SKM-1 treated with dmso at 0.1 percent for 144 hours (cell line): ENCODE measurements at regions not wholly inside any gene's neighbourhood (a gene's known extent, or its start where the extent isn't known, plus 50 kb on each side); places are given as distances from the start of the nearest gene placed in this dataset.
A peak's percentile ranks its signal among the peaks of the same experiment; 100 is the strongest.
"Not testable (repeated sequence)": the region's sequence is repeated elsewhere in the genome, so short reads cannot be mapped to it uniquely, and the experiment has no call there.

Experiments
- DNase-seq: peaks from one replicate; lab custom pipeline; 2025; ENCODE audit not compliant: unreplicated experiment; lab: John Stamatoyannopoulos, UW

DNA sequence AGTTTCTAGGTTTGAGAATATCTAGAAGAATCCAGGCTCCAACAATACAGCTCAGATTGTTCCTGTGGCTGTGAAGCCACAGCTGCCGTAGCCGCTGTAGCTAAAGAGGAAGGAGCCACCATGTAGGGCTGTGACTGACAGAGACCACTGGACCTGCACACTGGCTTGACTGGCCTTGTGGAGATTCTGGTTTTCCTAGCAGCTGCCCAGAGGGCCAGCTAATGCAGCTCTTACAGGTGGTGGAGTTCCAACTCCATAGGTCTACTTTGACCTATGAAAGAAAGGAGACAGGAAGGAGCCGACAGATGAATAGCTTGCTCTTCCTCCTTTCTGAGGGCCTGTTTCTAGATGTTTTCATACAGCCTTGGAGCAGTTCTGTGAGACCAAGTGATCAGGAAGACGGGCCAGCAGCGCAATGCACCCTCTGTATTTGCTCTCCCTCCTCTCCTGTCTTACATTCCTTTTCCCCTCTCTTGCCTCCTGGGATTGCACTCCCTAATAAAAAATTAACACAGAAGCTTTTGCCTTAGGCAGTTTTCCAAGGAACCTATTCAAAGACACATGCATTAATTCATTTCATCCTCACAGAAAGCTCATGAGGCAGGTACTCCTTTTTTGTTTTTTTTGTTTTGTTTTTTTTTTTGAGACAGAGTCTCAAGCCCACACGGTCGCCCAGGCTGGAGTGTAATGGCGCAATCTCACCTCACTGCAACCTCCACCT lies 51.8 kb upstream of the MYB start:
- DNase-seq = no peak

DNA sequence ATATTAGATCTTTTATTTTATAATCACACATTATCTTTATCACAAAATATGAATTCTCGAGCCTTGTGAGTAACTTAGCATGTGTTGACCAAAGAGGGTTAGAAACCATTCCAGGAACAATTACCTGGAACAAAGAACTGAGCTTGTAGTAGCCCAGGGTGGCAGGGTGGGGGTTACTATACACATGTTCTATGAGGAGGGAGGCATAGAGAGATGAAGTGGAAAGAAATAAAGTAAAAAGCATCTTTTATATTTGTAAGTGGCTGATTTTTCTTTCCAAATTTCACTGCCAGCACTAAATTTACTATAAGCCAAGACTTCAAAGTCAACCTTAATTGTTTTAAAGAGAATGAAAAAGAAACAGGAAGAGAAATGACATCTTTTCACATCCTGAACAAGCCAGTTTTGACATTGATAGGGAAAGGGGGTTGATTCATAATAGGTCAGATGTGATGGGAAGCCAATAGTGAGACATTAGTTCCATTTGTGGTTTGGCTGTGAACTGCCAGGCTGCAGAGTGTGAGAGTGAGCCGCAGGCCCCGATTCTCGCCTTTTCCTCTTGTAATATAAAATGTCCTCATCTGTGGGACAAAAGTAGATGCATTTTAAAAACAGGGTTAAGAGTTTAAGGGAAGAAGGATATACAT lies 52.7 kb upstream of the MYB start:
- DNase-seq = no peak

DNA sequence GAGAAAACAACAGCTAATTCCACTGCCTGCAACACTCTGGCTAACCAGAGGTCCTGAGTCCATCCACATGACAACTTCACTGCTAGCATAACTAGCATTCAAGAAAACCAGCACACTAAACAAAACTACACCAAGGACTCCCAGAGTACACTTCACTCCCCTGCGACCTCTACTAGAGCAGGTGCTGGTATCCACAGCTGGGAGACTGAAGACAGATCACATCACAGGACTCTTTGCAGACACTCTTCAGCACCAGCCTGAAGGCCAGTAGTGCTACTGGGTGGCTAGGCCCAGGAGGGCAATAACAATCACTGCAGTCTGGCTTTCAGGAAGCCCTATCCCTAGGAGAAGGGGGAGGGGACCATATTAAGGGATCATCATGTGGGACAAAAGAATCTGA lies 54.4 kb upstream of the MYB start:
- DNase-seq = no peak

DNA sequence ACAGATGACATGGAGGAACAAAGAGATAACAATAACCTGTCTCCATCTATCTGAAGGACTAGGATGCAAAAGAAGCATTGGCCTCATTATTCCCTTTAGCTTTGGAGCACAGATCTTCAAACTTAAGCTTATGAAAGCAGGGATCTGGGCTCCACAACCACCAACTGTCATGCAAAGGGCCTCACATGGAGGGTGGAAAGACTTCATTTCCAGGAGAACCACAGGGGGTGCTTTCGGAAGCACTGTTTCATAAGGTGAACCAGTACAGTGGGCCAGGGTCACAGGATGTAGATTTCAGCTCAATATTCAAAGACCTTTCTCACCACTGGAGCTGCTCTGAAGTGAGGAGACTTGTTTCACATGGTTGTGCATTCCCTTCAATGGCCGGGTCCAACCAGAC lies 55.1 kb upstream of the MYB start:
- no peak for DNase-seq

DNA sequence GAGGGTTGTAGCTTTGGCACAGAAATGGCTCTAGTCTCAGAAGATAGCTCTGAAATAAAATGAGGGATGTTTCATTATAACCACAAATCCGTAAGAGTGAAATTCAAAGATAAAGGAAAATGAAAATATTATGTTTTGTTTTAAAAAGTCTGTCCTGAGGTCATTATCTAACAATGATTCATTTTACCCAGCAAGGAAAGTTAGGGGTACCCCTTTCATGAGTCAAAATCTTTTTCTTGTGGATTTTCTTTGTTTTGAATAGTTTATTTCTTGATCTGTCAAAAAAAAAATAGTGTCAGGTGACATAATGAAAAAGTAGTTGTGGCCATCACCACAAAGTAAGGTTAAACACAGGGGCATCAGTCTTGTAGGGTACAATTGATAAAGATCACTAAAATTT lies 59.7 kb upstream of the MYB start:
- DNase-seq = no peak

DNA sequence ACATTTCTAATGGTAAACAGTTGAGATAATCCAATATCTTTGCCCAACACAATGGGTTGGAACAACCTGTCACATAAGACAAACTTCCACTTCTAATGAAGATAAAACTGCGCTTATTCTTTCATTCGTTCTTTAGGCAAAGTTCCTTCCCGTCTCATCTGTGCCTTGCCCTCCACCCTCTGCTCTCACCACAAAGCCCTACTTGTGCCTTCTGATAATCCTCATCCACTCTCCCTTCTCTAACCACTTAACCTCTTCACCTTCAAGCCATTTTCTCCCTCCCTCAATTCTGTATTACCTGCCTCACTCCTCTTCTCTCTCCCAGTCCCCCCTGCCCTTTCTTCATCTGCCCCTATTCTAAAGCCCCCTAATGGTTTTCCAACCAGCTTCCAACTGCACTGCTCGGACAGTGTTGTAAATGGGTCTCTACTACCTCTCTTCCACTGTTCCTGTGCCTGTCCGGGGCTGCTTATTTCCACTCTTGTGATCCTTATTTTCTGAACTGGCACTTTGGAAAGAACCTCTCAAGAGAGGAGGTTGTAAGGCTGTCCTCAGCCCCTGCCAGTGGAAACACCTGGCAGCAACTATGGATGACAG lies 62.9 kb upstream of the MYB start:
- DNase-seq = no peak

DNA sequence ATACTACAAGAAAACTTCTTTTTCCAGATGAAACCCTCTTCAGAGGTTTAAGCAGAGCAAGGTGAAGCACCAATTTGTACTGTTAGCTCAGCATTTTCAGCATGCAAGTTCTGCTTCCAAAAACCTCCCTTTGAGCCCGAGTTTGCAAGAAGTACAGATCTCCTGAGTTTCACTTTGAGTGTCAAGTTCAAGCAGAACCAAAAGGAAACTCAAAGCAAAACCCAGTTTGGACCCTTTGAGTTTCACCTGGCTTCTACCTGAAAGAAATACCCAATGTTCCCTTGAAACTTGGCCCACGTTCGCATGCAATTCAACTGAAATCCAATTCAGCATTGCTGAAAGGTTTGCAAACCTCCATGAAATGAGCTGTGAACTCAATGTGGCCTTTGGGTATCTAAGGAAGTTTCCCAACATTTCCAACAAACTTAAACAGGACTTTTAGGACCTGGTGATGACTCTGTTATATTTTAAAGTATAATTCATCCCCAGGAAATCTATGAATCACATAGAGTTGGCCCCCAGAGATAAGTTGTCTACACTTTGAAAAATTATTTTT lies 62.9 kb upstream of the HBS1L start:
- no peak for DNase-seq

DNA sequence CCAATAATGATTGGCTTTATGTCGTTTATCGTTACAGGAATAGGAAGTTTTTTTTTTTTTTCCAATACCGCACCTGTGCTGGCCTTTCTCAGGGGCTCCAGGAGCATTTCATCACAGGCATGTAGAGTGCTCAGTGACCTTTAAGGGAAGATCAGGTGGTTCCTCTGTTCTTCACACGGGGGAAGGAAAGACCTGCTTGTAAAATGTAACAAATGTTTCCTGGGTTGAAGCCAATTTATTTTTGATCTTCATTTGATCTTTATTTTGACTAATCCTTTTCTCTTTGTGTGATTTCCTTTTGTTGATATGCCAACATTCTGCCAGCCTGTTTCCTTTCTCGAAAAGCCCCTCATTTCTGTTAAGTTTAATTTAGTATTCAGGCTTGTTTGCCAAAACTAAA lies 61.9 kb upstream of the HBS1L start:
- DNase-seq = no peak

DNA sequence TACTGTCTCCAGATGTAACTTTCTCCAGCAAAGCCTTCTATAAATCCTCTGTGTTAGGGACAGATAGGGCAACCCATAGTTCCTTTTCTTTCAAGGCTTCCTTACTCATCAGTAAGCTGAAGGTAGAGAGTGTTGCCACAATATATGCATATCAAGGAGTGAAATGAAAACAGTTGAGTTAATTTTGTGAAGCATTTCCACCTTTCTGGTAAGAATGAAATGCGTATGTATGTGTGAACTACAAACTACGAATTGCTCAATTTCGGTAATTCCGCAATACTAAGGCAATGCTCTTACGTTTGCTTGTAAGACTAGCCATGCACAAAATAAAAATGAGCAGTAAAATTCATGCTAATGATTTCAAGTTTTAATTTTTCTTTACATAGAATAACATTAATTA lies 61.2 kb upstream of the HBS1L start:
- peak; percentile 50 for DNase-seq

DNA sequence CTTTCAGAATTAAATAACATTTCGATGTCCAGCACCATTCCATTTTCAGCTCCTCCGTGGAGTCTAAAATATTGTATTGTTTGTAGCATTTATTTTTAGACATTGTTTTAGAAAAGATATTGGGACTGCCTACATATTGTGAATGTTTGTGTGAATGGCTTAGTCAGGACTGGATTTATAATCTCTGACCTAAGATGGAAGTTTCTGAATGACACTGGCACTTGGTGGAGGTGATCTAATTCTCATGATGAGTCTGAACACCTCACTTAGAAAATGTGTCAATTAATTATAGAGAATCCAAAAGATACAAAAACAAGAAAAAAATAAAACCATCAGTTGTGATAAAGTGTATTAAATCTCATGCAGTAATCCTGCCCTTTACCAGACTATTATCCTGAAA lies 60.8 kb upstream of the HBS1L start:
- no peak for DNase-seq

DNA sequence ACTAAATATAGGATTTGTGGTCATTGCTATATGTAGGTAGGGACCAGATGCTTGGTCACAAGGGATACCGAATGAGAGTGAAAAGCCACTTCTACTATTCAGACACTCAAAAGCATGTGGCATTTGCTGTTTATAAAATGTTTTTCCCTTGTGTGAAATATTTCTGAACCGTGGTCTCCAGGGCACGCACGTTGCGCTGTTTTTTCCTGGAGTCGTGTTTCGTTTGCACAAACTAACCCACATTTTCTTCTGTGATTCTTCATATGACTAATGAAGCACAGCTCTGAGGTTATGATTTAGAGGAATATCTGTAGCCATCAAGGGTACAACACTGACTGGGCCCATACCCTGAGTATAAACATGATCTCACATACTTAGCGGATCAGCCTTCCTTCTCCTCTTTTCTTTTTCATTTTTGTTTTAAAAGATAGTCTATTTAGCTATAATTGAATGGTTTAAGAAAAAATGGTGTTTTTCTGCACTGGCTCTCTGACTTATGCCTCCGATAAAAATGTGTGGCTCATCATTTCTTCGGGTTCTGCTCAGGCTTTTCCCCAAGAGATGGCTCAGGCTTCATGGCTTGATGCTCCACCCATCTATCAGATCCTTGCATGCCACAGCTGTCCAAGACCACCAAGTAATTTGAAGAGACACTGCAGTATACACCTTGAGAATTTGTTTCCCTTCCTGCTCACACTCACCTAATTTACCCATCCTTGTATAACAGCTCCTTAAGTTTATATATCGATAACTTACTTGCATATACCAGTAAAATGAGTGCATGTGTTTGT lies 59.9 kb upstream of the HBS1L start:
- DNase-seq = no peak

DNA sequence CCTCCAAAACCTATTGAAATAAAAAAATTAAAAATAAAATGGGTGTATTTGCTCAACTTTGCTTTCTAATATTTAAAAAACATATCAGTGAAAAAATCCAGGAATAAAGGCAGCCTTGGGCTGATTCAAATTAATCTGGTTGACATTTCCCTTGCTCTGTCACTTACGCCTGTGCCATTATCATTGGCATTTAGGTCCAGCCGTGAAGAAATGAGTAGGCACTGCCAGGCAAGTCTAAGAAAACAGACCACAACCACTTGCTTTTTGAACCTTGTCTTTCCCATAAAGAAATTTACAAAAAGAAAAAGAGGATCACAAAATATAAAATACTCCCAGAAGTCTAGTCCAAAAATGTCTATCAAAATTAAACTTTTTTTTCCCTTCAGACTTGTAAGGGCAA lies 59.2 kb upstream of the HBS1L start:
- DNase-seq = no peak

DNA sequence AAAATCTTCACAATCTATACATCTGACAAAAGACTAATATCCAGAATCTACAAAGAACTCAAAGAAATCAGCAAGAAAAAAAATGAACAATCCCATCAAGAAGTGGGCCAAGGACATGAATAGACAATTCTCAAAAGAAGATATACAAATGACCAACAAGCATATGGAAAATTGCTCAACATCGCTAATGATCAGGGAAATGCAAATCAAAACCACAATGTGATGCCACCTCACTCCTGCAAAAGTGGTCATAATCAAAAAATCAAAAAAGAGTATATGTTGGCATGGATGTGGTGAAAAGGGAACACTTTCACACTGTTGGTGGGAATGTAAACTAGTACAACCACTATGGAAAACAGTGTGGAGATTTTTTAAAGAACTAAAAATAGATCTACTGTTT lies 58.3 kb upstream of the HBS1L start:
- not testable (repeated sequence) for DNase-seq

DNA sequence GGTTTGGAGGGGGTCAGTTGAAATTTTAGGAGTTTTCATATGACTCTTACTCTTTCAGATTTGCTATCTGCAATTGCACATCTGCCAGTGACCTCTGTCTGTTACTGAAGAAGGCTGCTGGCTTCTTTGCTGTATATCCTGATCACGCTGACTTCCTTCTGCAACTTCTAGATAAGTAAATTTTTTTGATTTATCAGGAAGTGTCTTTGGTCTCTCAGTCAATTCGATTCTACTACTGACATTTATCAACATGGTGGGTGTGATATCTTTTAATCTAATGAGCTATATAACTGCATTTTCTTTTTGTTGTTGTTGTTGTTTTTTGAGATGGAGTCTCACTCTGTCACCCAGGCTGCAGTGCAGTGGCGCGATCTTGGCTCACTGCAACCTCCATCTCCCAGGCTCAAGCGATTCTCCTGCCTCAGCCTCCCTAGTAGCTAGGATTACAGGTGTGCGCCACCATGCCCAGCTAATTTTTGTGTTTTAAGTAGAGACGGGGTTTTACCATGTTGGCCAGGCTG lies 55.7 kb upstream of the HBS1L start:
- not testable (repeated sequence) for DNase-seq

DNA sequence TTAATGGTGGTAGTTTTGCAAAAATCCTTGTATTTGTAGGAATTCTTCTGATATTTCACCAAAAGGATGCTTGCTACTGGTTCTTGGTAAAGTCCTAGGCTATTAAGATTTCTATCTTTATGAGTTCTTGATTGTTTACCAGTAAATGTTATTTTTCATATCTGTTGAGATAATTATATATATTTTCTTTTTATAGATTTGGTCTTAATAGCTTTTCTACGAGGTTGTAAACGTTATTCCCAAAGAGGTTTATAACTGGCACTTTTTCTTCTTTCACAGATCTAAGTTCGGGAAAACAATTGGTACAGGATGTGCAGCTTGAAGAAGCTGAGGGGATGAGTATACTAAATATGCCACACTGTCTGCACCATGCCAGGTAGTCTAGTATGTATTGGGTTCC lies 55.1 kb upstream of the HBS1L start:
- no peak for DNase-seq

DNA sequence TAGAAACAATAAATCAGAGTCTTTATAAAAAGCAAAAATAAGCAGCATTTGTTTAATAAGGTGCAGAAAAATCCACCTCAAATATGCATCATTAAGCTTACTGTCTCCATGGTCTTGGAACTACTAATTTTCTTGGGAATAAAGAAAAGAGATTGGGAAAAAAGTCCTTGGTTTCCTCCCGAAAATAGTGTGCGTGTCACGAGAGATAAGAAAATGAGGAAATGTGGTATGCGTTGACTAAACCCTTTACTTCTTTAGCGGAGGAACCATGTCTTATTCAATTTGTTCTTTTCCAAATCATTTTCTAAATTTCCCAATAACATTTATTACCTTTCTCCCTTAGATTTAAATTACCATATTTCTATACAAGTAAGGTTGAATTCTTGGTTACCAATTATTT lies 54.1 kb upstream of the HBS1L start:
- DNase-seq = no peak

DNA sequence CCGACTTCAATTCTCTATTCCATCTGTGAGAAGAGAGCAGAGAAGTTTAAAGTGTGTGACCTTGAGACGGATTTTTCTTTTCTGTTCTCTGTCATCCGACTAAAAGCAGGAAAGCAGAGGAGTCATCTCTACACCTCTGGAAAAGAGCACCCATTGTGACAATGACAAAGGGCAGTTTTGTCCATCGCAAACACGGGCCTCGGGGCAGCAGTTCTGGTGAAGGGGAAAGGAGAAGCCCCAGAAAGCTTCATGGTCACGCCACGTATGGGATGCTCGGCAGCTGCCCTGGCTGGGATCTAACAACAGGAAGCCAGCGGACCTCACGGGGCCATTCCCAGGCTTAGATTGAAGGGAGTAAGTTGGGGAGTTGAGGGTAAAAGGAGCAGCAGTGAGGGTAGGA lies 52.0 kb upstream of the HBS1L start:
- DNase-seq = no peak

DNA sequence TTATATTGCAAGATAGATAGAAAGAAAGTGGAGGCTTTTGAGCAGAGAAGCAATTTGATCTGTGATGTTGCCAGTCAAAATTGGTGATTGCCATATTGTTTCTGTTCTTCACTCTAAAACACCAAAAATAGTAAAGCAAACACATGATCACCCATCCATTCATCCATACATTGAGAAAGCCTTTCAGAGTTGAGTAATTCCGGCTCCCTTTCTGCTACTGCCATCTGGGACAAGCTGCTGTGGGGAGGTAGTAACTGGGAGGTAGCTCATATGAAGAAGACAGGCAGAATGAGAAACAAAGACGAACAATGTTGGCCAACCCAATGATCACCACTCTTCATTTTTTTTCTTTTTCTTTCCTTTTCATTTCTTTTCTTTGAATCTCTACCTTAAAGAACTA lies 51.1 kb upstream of the HBS1L start:
- DNase-seq = no peak

DNA sequence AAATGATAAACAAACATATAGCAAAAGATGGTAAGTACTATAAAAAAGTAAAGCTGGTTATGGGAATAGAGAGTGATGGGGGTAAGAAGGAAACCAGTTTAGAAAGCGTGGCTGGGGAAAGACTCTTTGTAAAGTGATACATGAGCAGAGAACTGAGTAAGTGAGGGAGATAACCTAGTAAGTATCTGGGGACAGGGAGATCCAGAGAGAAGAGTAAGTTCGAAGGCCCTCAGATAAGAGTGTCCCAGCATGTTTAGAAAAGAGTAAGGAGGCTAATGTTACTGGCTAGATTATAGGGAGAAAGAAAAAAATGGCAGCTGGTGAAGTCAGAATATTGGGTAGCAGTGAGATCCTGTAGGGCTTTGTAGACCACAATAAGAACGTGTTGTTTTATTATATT lies 50.7 kb upstream of the HBS1L start:
- no peak for DNase-seq
